NCI-H69 (cell line): ENCODE measurements at regions not wholly inside any gene's neighbourhood (a gene's known extent, or its start where the extent isn't known, plus 50 kb on each side); places are given as distances from the start of the nearest gene placed in this dataset.
"Not testable (repeated sequence)": the region's sequence is repeated elsewhere in the genome, so short reads cannot be mapped to it uniquely, and the experiment has no call there.

Experiments used
- DNase-seq: peaks from one replicate; lab custom pipeline; 2025; lab: John Stamatoyannopoulos, UW

DNA sequence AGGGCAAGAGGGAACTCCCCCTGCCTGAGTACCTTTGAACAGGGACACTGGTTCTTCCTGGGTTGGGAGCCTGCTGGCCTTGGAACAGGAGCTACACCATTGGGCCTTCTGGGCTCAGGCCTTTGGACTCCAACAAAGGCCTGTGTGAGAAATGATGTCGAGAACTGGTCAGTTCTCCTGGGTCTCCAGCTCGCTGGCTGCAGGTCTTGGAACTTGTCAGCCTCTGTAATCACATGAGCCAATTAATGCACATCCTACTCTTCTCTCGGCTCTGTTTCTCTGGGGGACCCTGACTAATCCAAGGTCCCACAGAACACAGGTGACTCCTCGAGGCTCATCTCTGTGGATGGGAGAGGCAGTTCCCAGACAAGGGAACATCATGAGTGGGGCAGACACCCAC lies 104.7 kb upstream of the PLGLB2 start:
- DNase-seq: not testable (repeated sequence)

DNA sequence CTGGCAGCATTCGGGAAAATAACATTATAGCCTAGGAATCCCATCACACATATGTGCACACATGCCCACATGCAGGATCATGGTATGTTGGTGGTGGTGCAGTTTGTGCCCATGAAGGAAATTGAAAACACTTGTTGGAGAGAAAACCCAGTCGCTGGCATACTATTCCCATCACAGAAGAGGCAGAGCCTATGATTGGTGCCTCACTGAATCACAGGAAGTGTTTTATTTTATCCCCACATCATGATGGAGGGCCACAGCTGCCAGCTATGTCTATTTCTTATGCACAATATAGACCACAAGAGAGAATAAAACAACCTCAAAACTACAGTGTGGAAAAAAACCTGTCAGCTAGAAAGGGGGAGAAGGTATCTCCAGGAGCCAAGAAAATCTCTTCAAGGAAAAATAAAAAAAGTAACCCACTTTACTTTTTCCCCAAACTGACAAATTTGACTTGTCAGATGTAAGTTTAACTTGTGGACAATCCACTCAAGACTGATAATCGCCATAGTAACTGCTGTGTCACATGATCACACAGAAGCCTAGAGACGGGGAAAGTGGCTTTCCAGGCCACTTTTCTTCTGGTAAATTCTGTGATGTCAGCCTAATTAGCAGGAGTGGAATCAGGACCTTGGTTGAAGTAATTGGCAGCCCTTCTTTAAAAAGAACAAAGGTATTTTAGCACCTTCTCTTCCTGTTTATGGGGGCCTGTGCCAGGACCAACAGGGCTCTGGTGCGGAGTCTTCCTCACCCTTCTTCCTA lies 100.0 kb upstream of the PLGLB2 start:
- DNase-seq: not testable (repeated sequence)

DNA sequence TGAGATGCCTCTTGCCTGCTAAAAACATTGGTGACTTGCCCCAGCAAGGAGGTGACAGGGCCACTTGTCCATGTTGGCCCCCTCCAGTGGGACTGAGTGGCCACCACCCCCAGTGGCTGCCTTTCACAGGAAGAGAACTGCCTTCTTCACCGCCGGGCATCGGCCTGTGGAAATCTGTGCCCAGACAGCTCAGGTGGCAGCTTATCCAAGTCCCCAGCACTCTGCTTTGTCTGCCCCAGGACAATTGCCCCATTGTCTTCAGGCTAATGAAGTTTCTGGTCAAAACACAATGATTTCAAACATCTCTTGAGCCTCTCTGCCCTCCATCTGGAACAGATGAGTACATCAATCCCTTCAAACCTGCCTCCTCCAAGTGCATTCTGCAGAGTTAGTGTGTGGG lies 99.1 kb upstream of the PLGLB2 start:
- DNase-seq: not testable (repeated sequence)

DNA sequence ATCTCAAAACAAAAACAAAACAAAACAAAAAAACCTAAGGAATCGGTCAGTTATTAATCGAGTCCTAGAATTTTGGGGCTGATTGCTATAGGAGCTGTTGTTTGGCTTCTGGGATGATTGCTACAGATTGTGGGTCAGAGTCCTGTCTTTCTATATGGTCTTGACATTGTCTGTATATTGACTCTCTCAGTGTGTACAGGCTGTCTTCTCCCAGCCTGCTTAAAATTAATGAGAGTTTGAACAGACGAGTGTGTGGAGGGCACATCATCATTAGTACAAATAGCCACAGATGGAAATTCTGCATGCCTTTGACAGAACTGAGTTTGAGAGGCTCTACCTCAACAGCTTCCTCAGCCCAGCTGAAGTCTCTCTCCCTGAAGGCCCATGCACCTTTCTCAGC lies 98.0 kb upstream of the PLGLB2 start:
- DNase-seq: not testable (repeated sequence)

DNA sequence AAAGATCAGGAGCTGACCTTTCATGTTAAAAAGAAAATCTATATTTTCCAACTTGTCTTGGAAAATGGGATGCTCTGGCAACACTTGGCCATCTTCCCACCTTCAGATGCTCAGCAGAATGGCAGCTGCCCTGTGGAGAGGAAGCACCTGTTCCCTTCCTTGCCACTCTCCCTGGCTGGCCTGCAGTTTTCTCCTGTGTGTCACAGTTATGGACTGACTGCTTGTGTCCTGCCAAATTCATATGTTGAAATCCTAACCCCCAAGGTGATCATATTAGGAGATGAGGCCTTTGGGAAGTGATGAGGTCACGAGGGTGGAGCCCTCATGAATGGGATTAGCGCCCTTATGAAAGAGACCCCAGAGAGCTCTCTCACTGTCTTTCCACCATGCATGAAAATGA lies 97.0 kb upstream of the PLGLB2 start:
- DNase-seq: not testable (repeated sequence)

DNA sequence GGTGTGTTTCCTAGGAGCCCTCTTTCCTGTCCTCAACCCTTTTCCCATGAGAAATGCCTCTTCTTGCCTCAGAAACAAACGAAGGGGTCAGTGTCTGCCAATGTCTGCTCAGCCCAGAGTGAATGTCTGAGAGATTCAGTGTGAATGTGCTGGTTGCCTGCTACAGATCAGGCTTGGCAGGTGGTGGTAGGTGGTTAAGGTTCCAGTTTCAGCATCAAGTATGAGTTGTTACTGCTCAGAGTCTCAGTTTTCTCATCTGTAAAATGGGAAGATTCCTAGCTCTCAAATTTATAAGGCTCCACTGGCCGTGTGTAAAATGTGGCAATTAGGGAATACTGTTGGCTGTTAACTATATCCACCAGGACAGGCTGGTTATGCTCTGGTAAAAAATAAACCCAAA lies 96.3 kb upstream of the PLGLB2 start:
- not testable (repeated sequence) for DNase-seq

DNA sequence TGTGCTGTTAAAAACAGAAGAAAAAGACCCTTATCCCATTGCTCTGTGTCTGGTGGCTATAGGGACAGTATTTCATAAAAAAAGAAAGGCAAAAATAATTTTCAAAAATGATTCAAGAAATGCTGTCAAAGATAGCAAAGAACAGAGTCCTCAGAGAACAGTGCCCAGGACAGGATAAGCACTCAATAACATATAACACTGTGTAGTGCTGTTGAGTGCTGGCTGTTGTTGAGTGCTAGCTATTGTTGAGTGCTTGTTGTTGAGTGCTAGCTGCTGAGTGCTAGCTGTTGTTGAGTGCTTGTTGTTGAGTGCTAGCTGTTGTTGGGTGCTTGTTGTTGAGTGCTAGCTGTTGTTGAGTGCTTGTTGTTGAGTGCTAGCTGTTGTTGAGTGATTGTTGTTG lies 94.5 kb upstream of the PLGLB2 start:
- DNase-seq: not testable (repeated sequence)

DNA sequence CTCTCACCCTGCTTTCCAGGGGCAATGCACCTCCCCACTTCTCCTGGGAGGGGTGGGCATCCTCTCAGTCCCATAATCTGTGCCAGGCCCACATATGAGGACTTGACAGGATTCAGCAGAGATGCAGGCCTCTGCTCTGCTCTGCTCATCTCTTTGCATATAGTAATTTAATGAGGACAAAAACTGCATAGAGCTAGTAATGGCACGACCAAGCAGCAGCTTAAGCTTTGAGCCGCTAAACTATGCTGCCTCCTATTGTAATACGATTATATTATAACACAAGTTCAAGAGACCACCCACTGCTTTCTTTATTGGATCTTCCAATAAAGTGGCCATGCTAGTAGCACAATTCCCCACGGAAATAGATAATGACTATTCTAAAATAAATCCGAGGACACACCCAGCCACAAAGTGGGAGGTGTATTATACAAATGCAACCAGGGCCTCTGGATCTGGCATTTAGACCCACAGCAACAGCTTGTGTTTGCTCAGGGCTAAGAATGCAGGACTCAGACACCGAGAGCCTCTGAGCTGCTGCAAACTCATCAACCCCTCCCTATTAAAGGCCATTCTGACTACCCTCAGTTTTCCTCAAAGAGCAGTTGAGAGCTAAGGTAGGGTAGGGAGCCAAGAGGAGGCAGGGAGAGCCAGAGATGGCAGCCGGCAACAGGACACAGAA lies 93.6 kb upstream of the PLGLB2 start:
- DNase-seq: not testable (repeated sequence)

DNA sequence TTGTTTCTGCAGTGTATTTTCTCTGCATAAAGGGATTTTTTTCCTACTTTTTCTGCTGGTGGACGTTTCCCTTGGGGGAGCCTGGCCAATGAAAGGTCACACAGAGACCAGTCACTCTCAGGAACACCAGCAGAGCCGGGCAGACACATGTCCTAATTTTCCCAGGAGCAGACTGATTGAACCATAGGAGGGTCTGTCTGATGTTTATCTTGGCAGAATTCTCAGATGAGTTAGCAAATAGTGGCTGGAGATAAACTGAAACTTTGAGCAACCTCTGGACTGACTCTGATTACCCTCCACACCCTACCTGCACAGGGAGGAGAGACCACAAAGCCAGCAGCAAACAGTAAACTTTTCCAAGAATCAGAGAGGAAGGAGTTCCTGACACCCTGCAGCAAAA lies 90.0 kb upstream of the PLGLB2 start:
- DNase-seq: not testable (repeated sequence)

DNA sequence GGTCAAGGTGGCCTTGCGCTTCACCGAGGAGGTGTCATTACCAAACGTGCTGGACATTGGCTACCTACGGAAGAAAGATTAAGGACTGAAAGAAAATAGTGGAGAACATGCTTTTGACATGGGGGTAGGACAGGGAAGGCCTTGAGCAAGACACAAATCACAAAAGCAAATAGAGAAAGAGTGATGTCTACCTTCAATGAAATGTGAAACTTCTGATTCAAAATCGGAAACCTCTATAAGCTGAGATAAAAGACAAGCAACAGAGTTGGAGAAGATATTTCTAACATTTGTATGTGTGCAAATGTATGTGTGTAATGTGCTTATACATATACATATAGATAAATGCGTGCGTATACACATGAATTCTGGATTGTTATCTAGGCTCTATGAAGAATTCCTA lies 89.5 kb upstream of the PLGLB2 start:
- not testable (repeated sequence) for DNase-seq

DNA sequence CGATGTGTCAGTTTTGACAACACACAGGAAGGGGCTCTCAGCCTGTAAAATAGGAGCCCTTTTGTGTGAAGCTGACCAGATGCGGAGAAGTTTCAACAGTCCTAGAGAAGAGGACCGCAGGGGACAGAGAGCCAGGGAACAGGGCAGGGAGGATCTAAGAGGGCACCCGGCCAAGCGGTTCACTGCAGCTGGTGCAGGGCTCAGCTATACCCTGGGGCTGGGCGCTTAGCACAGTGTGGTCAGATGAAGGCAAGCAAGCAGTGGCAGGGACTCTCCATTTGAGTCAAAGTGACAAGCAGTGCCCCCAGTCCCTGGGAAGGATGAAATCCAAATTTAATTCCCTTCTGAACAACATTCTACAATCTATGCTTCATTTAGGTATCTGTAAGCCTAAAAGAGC lies 88.9 kb upstream of the PLGLB2 start:
- DNase-seq: not testable (repeated sequence)

DNA sequence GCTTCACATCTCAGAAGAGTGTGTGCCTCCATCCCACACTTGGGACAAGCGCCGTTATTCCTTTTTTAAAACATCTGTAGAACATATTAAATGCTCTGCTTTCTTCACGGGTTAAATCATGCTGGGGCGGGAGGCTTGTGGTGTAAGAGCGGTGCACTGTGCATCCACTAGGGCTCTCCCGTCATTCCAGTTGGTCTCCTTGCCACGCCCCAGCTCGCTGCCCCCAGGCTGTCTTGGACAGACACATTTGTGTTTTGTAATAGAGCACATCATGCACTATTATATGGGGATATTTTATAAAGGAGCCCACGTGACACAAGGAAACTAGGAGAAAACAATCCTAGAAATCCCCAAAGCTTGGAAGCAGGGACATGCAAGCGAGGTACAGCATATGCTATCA lies 87.7 kb upstream of the PLGLB2 start:
- not testable (repeated sequence) for DNase-seq

DNA sequence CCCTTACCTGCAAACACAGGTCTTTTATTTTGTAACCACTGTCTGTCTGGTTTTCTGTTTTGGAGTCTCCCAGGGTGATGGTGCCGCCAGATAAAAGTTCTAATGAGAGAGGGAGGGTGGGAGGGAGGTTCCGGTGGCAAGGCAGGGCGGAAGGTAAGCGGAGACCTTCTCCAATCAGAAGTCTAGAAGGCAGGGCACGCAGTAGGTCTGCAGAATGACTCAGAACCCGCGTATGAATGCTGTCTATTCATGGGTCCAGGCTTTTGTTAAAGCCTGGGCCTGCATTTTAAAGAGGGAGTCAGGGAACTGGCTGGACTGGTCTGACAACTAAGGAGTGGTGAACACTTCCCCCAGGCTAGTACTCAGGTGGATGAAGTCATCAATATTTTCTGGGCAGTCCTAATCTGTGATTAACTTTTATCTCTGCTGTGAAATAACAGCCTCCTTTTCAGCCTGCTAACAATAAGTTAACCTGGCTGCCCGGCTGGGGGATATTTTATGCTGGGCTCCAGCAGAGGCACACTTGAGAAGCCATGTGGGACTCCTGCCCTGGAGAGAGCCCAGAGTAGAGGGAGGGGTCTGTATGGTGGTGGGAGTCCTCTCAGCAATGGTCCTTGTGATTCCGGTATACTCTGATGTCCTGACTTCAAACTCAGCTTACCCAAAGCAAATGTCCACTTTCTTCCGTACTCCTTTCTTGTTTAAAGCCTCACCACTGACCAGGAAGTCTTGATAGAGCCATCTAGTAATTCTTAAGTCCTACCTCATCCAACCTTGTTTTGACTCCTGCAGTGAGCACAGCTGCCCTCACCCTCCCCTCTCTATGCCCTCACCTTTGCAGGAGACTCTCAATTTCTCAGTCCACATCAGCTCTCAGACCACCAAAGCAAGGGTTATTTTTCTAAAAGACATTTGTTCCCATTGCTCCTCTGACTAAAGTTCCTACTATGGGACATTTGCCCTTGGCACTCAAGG lies 85.3 kb upstream of the PLGLB2 start:
- not testable (repeated sequence) for DNase-seq

DNA sequence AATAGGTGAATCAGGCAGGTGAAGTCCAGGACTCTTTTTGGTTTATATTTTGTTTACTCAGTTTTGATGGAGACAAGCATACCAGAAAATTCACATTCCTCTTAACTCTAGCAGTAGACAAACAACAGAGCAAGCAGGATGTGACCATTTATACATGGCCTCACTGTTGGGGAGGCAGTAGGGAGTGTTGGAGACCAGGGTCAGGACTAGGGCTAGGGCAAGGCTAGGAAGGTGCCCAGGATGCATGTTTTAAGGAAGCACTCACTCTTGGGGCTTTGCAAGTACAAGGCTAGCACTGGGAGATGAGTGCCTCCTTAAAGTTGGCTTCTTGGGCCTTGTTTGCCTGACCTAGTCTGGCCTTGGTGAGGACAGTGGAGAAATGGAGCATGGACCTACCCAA lies 84.5 kb upstream of the PLGLB2 start:
- DNase-seq: not testable (repeated sequence)

DNA sequence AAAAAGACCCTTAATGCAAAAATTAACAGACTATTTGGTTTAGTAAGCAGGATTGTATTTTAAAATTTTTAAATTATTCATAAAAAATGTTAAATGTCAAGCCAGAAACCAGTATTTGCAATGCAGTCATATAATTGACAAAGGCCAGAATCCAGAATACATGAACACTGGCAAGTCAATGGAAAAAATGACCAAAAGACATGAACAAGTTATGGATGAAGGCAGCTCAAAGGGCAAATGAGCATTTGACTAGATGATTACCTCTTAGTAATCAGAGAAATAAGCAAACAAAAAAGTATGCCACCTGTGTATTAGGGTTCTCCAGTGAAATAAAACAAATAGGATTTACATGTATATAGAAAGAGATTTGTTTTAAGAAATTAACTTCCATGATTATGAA lies 80.9 kb upstream of the PLGLB2 start:
- not testable (repeated sequence) for DNase-seq

DNA sequence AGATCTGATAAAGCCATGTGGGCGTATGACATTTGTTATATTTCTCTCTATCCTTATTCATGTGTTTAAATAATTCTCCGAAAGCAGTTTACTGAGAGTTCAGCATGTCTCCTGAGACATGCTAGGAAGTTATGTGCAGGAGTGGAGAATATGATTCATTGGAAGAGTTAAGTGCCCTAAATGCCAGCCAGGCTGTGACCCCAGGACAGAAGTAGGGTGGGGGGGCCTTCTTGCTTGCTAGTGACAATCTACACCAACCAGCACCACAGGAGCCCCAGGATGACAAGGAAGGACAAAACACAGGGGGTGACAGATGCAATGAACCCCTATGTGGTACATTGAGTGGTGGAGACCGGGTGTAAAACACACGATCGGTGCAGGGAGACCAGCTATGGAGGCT lies 79.5 kb upstream of the PLGLB2 start:
- DNase-seq: not testable (repeated sequence)

DNA sequence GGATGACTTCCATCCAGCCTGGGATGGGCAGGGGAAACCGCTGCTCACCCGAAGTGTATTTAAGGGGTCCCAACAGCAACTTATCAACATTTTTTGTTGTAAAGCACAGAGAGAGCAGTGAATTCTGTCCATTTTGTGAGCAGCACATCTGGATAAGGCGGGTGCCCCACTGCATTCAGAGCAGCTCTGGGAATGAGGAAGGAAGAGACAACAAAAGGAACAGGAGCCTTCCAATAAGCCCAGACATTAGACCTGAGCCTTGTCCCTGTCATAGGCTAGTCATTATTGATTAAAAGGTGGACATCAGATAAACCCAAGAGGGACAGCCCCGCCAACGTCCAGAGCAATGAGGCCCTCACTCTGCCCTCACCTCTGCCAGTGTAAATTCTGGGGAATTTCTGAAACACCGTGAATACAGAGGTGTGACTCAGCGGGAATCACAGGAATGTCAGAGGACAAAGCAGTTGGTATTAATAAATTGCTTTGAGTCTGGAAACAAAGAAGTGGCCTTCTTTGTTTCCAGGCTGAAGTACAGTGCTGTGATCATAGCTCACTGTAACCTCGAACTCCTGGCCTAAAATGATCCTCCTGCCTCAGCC lies 78.2 kb upstream of the PLGLB2 start:
- DNase-seq: not testable (repeated sequence)

DNA sequence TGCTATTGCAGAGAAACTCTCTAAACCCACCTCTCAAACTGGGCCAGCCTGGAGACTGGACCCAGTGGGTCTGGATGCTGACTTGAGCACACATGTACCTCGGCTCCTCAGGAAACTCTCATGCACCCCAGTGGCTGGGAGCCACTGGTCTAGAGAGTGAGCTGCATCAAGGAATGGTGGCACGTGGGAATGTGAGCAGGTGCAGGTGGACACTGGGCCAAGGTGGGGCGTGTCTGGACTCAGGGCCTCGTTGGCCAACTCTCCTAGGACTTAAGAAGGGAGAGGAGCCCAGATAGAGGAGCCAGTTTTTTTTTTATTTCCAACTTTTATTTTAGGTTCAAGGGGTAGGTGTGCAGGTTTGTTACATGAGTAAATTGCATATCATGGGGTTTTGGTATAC lies 75.5 kb upstream of the PLGLB2 start:
- not testable (repeated sequence) for DNase-seq

DNA sequence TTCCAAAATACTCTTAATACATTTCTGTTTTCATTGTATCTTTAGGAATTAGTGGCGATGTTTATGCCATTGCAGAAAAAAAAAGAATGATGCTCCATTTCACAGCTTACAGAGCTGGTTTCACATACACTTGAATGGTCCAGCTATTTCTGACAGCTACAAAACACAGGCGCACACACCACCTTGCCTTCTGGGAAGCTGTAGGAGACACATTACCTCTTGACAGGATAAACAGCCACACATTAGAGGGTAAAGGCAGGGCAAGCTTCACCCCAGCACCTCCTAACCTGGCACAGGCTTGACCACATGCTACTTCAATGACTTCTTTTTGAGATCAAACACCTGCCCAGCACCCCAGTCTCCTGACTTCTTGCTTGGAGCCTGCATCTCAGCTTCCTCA lies 73.2 kb upstream of the PLGLB2 start:
- DNase-seq: not testable (repeated sequence)

DNA sequence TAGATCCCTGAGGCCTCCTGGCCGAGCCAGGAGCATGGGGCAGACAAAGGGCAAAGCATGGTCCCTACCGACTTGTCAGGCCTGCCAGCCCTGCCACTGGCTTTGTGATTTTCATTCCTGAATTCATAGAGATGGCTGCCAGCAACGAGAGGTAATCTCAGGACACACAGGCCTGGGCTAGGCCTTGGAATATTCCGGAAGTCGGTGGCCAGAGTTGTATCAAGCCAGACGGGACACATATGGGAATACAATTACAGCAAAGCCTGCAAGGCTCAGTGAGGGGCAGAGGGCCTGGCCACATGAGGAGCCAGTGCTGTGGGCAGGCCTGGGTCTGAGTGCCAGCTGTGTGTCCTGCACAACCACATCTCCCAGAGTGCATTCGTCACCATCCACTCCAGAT lies 72.4 kb upstream of the PLGLB2 start:
- not testable (repeated sequence) for DNase-seq

DNA sequence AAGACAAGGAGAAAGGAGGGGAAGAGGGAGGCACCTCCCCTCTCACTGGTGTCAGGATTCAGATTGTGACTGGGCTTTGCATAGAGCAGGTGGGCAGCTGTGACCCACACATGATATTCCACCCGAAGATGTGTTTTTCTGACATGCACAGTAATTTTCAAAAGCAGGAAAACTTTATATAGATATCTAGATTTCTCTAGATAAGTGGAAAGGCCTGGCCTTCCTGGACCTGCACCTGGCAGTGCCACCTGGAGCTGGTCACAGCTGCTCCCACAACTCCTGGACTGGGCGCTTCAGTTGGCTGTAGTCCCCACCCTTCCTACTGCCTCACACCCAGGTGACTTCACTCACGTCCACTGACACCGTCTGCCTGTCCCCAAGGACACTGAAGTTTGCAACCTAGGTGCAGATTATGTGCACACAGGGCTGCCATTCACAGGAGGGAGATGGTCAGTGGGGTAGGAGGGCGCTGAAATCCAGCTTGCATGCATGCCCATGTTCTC lies 70.4 kb upstream of the PLGLB2 start:
- DNase-seq: not testable (repeated sequence)

DNA sequence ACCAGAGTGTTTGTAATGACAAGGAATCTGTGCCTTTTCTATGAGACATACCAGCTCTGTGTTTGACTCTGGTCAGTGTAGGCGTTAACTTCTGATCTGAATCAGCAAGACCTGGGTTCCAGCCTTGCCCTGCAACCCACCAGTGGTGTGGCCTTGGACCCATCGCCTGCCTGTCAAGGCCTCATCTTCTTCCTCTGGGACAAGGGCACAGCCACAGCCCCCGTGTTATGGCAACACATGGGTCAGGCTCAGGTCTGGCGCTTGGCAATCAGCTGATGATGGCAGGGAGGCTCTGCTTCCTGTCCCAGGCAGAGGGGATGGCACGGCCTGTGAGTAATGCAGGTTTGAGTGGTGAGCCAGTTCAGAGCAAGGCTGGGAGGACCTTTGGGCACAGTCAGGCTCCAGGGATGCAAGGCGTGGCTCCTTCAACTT lies 69.1 kb upstream of the PLGLB2 start:
- DNase-seq: not testable (repeated sequence)
